KOPT-K1 (cell line): ENCODE measurements at regions not wholly inside any gene's neighbourhood (a gene's known extent, or its start where the extent isn't known, plus 50 kb on each side); places are given as distances from the start of the nearest gene placed in this dataset.
"Not testable (repeated sequence)": the region's sequence is repeated elsewhere in the genome, so short reads cannot be mapped to it uniquely, and the experiment has no call there.

Experiments used
- H3K27ac ChIP-seq: fragments of 200-600 bp; sonication (generic); 2 replicates; pipeline ENCODE4 v1.5.1; 2016; ENCODE audit warnings: antibody characterized with exemption, mild to moderate bottlenecking, low read depth, low read length; ENCODE audit not compliant: poor library complexity, severe bottlenecking
- H3K36me3 ChIP-seq: fragments of 200-600 bp; sonication (generic); 2 replicates; pipeline ENCODE4 v1.5.1; 2017; ENCODE audit warnings: antibody characterized with exemption, mild to moderate bottlenecking, low read length, moderate library complexity; ENCODE audit not compliant: insufficient read depth
- H3K9me3 ChIP-seq: fragments of 200-600 bp; sonication (generic); 2 replicates; pipeline ENCODE4 v1.5.1; 2017; ENCODE audit warnings: antibody characterized with exemption, low read length, mild to moderate bottlenecking; ENCODE audit not compliant: insufficient read depth, poor library complexity, severe bottlenecking

DNA sequence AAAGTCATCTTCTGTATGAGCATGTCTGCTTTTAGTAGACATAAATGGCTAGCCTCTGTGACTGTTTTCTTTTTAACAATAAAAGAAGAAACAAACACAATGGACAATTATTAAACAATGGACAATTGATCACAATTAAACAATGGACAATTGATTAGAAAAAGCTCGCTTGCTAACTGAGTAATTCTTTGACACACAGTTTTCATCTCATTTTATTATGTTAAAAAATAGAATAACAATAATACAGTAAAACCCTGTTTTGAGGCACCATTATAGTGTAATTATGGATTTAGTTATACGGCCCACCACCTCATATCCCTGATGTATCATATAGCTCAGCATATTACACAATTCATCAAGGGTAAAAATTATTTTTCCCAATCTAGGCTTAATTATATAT, 989.0 kb downstream of the LTN1 start:
- H3K36me3 ChIP-seq, H3K9me3 ChIP-seq, H3K27ac ChIP-seq: not testable (repeated sequence)

DNA sequence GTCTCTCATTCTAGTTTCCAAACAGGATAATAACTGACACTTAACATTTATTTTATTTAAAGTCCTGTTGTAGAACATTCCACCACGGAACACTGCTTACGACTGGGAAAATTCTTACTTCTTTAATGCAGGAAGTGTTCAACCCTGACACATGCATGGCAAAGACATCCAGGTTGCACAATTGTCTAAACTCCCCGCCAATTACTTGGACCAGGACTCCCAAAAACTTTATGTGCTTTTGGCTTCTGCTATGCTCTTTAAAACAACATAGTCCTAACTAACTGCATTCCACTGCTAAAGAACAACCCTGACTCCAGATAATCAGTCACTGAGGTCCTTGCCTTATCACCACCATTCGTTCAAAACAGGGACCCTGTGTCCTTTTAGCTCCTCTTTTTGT, 995.8 kb downstream of the LTN1 start:
- H3K27ac ChIP-seq: not testable (repeated sequence)

GRCh38 chr21:27984663-27985325, 1007.9 kb downstream of the LTN1 start:
- not testable (repeated sequence) for H3K36me3 ChIP-seq, H3K27ac ChIP-seq, H3K9me3 ChIP-seq

More for the DNA sequence above, 995.8 kb downstream of the LTN1 start:
- not testable (repeated sequence) for H3K9me3 ChIP-seq, H3K36me3 ChIP-seq

GRCh38 chr21:27979446-27979845, 1012.6 kb upstream of the ADAMTS5 start:
- H3K9me3 ChIP-seq, H3K27ac ChIP-seq, H3K36me3 ChIP-seq: not testable (repeated sequence)

DNA sequence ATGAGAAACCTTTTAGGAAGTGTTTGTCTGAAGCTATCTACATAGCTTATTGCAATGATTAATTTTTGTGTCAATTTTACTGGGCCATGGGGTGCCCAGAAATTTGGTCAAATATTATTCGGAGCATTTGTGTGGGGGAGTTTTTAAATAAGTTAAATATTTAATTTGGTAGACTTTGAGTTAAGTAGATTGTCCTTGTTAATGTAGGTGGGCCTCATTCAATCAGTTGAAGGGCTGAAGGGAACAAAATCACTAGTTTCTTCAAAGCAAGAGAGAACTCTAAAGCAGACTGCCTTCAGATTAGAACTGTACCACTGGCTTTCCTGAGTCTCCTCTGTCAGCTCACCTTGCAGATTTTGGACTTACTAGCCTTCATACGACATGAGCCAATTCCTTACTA, 1008.6 kb upstream of the ADAMTS5 start:
- no peaks in the 10 kb centered on the region for H3K9me3 ChIP-seq
- no peaks in the 10 kb centered on the region for H3K36me3 ChIP-seq
- no peak overlapping the region for H3K27ac ChIP-seq

DNA sequence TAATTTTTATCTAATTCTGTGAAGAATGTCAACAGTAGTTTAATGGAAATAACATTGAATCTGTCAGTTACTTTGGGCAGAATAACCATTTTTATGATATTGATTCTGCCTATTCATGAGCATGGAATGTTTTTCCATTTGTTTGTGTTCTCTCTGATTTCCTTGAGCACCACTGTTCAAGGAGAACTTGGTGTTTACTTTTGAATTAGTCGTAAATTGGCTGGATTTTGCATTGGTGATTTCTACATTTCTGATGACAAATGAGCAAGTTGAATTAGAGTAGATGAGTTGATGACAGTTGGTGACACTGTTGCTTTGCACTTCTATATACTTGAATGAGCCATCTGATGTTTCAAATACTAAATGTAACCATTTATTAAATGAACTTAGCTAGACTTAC, 1007.3 kb upstream of the ADAMTS5 start:
- H3K27ac ChIP-seq, H3K36me3 ChIP-seq, H3K9me3 ChIP-seq: not testable (repeated sequence)

- H3K27ac ChIP-seq, H3K9me3 ChIP-seq: not testable (repeated sequence)
These were observed 1001.4 kb upstream of the ADAMTS5 start for GRCh38 chr21:27968240-27968639.

DNA sequence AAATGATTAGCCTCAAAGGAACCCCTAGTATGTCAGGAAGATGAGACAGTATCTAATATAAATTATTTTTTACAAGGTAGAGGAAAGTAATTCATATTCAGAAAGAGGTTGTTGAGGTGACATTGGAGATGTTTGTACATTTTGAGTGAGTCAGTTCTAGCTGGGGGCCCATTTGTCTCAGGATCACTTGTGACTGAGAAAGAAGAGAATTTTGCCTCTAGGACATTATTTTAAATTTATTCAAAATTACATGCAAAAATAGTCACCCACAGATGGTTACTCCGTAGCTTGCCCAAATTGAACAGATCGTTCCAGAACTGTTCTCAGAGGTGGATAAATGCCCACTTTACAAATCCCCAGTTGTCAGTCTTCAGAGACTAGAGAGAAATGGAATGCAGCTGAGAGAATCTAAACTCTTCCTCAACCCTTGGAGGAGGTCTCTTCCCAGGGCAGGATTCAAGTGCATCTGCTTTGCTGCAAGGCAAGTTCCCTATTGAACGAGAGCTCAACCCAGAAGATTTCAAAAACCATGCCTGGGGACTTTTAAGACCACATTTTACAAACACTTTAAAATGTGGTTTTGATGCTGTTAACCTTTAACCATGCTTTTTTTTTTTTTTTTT, 987.8 kb upstream of the ADAMTS5 start:
- Histone ChIP-seq H3K27ac (no peak overlapping the region), H3K9me3 (no peaks in the 10 kb centered on the region), H3K36me3 (no peaks in the 10 kb centered on the region)

More at GRCh38 chr21:27968240-27968639, 1001.4 kb upstream of the ADAMTS5 start:
- not testable (repeated sequence) for H3K36me3 ChIP-seq

GRCh38 chr21:27953340-27954045, 986.6 kb upstream of the ADAMTS5 start:
- no peaks in the 10 kb centered on the region for H3K9me3 ChIP-seq
- no peaks in the 10 kb centered on the region for H3K36me3 ChIP-seq
- H3K27ac ChIP-seq: no peak overlapping the region

DNA sequence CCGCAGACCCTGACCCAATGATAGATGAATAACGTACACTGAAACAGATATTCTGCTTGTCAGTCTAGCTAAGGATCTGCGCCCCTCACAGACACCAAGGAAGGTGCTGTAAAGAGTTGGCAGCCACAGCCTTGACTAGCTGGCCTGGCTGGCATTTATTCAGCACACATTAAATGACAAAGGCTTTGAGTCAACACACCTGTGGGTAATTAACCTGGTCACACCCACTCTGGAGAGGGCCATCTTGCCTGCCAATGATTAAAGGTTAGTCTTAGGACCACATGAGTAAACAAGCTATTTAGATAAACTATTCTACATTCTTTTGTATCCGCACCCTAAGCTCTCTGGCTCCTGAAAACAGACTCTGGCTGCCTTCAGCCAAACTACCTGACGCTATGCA, 982.2 kb upstream of the ADAMTS5 start:
- H3K27ac ChIP-seq, H3K9me3 ChIP-seq, H3K36me3 ChIP-seq: not testable (repeated sequence)

DNA sequence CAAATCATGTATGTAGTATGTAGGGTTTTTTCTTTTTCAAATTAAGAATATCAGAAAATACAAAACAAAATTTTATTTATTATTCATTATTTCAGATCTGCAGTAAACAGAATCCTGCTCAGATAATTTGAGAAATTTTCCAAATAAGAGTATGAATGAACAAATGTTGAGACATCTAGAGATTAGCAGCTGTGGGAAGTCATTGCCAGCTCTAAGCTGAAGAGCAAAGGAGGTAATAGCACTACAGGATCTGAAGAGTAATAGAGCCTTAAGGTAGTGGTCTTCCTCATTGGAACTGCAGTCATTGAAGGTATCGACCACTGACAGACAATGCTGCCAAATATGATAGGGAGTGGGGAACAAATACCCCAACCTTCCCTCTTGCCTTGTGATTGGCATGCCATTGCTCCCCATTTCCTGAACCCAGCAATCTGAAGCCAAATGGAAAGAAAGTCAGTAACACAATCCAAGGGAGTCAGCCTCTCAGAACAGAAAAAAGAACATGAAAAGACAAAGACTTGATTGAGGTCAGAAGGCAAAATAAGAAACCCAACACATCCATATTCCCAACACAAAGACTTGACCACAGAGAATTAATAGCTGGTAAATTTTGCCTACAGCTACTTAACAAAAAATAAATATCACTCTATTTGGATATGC, 963.4 kb upstream of the ADAMTS5 start:
- not testable (repeated sequence) for H3K9me3 ChIP-seq, H3K27ac ChIP-seq, H3K36me3 ChIP-seq

- not testable (repeated sequence) for H3K36me3 ChIP-seq, H3K9me3 ChIP-seq, H3K27ac ChIP-seq
These were observed 962.3 kb upstream of the ADAMTS5 start for GRCh38 chr21:27929179-27929578.

DNA sequence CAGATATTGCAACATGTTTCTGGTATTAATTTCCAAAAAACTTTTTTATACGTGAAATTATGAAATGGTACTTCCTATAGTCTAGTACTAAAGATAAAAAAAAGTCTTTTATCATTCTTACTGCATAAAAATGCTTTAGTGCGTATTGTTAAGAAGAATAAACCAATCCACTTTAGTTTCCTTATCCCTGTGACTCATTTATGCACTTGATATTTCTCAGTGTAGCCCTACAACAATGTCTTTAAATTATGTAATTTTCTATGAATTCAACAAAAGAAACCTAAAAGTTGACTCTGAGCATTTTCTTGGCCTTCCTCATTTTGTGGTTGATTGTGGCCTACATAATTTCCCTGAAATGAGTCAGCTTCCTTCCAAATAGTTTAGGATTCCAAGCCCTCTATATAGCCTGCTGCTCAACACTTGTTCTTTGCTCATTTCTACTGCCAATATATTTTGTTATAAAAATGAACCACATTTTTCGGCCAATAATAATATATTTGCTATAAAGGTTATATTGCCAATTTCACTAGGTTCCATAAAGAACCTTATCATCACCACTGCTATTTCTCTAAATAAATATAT, 961.7 kb upstream of the ADAMTS5 start:
- H3K36me3 ChIP-seq, H3K9me3 ChIP-seq, H3K27ac ChIP-seq: not testable (repeated sequence)

DNA sequence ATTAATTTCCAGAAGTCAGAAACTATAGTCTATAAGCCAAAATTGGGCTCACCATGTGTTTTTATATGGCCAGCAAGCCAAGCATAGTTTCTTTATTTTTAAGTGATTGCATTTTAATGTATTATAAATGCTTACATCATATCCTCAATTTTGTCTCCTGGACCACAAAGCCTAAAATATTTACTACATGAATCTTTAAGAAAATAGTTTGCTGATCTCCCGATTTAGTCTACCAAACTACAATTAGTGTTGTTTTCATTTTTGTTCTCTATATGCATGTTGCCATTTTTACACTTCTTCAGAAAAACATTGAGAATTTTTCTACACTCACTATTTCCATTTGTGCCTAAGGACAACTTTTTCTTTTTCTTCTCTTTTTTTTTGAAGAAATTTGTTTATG, 954.5 kb upstream of the ADAMTS5 start:
- H3K27ac ChIP-seq, H3K9me3 ChIP-seq, H3K36me3 ChIP-seq: not testable (repeated sequence)

DNA sequence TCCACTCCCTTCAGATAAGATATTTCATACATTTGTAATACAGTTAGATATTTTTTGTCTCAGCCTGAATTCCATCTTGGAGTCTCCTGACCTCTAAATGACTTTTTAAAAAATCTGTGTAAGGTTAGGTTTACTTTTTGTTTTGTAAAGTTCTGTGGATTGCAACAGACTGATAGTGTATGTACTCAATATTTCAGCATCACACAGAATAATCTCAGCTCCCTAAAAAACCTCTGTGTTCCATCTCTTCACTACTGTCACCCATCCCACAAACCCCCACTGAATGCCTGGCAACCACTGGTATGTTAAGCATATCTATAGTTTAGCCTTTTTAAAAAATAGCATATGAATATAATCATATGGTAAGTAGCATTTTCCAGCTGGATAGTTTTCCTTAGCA, 951.1 kb upstream of the ADAMTS5 start:
- H3K9me3 ChIP-seq, H3K36me3 ChIP-seq, H3K27ac ChIP-seq: not testable (repeated sequence)
